Ramos (cell line): ENCODE measurements at regions not wholly inside any gene's neighbourhood (a gene's known extent, or its start where the extent isn't known, plus 50 kb on each side); places are given as distances from the start of the nearest gene placed in this dataset.
"Not testable (repeated sequence)": the region's sequence is repeated elsewhere in the genome, so short reads cannot be mapped to it uniquely, and the experiment has no call there.

Source experiments
- in situ Hi-C: fragments of 300-500 bp; cut with MboI; formaldehyde crosslinking; loops from one replicate; pipeline ENCODE4 v1.14.3; 2022; ENCODE audit warnings: low sequenced_read_pairs; ENCODE audit not compliant: unreplicated experiment

DNA sequence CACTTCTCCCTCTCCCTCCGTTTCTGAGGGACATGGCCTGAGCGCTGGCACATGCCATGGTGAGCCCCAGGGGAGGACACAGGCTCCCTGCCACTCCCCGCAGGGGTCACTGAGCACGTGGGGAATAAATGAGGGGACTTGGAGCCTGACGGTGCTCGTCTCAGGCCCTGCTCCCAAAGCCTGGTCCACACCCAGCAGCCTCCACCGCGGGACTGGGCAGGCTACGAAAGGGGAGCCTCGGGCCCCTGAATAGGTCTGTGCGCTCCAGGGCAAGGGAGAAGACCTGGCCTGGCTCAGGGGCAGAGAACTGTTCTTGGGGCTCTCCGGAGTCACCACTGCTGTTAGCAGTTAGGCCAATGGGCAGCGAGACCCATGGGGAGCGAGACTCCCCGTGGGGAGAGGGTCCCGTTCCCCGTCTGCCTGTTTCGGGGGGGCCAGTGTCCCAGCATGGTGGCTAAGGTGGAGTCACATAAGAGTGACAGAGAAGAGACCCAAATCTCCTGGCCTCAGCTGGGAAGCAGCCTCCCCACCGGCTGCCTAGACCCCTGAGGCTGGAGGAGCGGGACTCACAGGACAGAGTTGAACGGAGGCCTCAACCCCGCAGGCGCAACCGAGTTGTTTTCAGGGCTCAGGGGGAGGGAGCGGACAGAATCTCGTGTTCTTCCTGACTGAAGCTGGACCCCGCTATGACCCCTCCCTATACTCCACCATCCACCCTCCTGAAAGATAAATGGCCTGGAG lies 329.8 kb upstream of the SFSWAP start:
- in situ Hi-C loops: no loop called here

DNA sequence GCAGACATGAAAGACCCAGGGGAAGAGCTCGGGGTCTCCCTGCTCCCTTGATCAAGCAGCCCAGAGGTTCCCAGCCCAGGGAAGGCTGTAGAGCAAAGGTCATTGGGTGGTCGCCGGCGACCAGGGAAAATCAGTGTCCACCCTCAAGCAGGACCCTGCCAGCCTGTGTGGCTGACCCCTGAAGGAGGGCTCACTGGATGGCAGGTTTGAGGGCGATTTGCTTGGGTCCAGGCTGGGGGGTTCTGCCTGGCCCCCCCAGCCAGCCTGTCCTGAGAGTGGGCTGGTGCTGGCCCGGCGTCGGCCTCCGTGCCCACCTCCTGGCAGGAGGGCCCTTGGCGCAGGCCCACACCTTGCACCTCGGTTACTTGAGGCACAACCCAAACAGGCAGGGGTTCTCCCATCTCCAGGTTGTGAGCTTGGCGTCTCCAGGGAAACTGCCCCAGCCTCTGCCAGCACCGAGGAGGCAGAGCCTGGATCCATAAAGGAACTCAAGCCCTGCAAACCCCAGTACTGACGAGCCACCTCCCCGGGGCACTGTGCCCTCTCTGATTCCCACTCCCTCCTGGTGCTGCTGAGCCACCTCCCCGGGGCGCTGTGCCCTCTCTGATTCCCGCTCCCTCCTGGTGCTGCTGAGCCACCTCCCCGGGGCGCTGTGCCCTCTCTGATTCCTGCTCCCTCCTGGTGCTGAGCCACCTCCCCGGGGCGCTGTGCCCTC lies 329.0 kb upstream of the SFSWAP start:
- in situ Hi-C loops: no loop called here

DNA sequence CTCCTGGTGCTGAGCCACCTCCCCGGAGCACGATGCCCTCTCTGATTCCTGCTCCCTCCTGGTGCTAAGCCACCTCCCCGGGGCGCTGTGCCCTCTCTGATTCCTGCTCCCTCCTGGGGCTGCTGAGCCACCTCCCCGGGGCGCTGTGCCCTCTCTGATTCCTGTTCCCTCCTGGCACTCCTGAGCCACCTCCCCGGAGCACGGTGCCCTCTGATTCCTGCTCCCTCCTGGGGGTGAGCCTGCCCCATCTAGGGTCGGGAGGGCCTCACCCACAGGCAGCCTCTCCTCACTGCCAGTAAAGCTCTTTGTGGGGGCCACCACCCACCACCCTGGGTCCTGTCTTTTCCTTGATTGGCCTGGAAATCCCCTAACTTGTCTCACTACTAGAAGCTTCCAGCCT lies 327.6 kb upstream of the SFSWAP start:
- in situ Hi-C loops: no loop called here

DNA sequence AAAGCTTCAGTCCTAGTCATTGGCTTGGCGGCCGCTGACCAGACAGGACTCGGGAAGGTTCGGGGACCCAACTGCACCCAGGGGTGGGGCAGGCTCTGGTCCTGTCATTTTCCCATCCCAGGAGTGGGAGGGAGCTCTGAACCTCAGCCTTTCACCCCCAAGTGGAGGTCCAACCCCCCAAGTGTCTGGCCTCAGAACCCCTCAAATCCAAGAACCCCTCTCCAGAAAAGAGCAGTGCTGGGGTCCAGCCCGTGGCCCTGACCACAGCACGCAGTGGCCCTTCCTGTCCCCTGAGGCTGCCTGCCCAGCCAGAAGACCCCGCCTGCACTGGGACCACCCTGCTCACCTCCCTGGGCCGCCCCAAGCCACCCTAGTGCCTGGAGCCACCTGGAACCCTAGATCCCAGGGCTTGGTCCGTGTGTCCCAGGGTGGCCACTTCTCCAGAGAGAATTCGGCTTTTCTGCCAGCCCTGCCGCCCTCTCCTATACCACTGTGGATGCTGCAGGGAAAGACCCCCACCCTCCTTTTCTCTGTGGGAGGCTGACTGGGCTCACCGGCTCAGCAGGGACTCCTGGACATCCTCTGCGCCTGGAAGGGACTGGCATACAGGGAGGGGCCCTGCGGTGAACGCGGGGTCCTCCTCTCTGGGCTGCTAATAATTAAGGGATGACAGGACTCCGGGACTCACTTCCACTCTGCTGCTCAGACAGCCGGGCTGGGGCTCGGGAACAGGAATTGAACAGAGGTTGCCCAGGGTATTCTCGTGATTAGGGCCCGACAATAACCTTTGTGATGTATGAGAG lies 326.9 kb upstream of the SFSWAP start:
- in situ Hi-C loops: no loop called here

DNA sequence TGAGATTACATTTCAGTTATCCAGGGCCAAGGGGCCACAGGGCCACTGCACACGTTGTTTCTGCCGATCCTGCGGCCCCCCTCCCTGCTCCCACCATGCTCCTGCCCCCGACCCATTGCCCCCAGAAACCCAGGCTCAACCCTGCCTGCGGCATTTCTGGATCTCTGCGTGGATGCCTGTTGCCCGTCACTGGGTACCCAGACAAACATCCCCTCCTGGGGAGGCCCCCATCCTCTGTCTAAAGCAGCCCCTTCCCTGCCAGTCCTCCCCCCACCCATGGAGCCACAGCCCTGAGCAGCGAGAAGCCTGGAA lies 326.4 kb upstream of the SFSWAP start:
- in situ Hi-C loops: no loop called here

DNA sequence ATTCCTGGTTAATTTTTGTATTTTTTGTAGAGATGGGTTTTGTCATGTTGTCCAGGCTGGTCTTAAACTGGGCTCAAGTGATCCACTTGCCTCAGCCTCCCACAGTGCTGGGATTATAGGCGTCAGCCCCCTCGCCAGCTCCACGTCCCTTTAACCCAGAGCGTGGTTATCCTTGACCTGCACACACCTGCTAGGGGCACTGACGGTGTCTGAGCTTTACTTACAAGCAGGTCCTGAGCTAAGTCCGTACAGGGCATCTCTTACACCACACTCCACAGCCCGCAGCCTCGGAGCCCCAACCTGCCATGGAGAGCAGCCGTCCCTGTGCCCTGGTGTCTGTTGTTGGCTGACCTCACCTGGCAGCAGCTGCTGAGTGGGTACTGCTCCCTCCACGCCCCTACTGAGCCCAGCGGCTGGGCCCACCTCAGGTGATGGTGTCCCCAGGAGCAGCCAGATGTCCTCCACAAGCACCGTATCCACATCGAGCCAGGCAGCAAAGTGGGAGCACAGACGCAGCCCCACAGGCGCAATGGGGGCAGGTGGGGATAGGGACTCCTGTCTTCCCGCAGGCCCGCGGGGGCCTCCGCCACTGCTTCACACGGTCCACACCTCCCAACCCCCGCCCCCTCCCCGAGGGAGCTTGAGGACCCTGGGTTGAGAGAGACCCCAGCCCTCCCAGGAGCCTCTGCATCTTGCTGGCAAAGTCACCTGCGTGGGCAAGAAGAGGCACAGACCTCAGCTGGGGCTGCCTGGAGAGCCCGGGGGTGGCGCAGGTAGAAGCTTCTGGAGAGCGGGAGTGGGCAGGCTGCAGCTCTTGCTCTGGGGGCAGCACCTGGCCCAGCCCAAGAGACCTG lies 325.4 kb upstream of the SFSWAP start:
- in situ Hi-C loops: no loop called here

DNA sequence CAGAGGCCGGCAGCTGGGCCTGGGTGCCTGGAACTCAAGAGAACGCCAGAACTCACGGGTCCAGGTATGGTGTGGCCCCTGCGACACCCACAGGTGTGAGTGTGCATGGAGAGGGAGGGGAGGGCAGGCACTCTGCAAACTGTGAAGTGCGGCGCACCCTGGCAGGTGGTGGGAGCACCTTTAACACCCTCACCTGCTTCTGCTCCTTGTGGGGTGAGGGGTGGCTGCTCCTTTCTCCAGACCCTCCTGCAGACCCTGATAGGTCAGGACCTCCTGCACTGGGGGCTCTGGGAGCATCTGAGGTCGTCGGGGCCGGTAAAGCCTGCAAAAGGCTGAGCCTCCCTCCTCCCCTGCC lies 324.7 kb upstream of the SFSWAP start:
- in situ Hi-C loops: no loop called here

DNA sequence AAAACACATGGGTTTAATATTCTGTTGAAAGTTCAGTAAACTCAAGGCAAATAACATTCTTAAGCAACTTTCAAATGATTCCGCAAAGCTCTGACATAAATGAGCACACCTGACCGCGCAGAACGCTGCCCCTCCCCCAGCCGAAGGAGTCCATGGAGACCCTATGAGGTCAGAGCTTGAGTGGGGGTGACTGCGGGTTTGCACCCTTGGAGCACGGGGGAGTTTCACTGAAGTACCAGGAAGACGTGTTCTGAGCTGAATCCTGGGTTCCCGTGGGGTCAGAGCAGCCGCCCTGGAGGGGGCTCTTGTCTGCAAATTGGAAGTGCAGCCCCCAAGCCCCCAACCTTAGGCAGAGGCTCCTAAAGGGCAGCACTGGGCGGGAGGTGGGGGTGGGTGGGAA lies 324.1 kb upstream of the SFSWAP start:
- in situ Hi-C loops: no loop called here

DNA sequence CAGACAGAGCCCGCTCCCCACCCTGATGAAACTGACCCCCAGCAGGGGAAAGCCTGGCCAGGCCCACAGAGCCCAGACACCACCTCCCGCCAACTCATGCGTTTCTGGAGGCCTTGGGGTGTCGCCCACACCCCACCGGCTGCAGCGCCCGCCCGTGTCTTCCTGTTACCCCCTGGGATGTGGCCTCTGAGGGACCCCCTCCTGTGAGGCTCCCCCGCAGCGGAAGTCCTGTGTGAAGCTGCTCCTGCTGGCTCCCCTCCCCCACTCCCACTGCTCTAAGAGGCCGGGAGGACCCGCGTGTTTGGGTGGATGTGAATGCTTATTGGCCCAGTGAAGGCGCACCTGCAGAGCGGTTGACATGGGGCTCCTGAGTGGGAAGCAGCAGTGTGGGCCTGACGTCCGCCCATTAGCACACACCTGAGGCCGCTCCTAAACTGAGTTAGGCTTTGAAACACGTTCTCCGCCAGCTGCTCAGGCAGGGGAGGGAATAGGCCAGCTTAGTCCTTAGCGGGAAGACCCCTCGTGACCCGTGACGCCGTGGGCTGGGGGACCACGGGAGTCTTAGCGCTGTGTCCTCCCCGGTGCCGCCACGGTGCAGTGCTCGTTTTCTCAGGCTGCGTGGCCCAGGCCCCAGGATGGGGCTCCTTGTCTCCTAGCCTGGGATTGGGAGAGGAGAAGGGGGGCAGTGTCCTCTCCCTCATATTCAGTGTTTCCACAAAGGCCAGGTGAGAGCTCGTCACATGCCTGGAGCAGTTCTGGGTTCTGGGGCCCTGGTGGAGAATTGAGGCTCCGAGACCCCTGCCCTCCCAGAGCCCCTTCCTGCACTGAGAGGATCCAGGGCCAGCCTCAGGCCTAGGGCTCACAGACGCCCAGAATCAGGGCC lies 323.4 kb upstream of the SFSWAP start:
- in situ Hi-C loops: no loop called here

DNA sequence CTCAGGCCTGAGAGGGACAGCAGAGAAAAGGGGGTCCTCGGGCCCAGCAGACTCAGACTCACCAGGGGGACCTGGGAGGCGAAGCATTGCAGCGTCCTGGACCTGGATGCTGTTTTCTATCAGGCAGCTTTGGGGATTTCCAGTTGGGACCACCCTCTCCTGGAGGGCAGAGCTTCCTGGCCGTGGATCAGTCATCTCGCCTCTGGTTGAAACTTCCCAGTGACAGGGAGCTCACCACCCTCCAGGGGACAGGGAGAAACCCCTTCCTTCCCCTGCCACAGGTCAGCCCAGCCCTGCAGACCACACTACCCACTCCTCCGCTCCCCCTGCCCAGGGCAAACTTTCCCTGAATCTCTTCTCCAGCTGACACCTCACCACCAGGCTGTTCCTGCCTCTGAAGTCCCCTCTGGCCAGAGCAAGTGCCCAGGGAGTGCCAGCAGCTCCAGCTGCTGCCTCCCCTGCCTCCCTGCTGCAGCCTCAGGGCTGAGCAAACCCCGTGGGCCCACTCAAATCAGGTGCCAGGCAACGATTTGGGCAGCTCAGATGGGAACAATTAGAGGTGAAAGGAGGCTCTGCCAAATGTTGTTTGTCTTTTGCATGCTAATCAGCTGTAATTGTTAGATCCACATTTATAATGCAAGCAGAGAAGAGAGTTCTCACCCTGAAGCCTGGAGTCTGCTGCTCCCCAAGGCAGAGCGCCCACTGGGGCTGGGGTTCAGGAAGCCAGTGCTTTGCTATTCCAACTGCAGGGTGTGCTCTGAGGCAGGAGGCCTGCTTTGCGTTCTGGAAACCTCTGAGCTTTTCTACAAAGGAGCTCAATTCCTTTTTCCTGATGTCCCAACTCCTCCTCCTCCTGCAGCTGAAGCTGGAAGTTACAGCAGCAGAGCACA lies 322.5 kb upstream of the SFSWAP start:
- in situ Hi-C loops: not testable (repeated sequence)

DNA sequence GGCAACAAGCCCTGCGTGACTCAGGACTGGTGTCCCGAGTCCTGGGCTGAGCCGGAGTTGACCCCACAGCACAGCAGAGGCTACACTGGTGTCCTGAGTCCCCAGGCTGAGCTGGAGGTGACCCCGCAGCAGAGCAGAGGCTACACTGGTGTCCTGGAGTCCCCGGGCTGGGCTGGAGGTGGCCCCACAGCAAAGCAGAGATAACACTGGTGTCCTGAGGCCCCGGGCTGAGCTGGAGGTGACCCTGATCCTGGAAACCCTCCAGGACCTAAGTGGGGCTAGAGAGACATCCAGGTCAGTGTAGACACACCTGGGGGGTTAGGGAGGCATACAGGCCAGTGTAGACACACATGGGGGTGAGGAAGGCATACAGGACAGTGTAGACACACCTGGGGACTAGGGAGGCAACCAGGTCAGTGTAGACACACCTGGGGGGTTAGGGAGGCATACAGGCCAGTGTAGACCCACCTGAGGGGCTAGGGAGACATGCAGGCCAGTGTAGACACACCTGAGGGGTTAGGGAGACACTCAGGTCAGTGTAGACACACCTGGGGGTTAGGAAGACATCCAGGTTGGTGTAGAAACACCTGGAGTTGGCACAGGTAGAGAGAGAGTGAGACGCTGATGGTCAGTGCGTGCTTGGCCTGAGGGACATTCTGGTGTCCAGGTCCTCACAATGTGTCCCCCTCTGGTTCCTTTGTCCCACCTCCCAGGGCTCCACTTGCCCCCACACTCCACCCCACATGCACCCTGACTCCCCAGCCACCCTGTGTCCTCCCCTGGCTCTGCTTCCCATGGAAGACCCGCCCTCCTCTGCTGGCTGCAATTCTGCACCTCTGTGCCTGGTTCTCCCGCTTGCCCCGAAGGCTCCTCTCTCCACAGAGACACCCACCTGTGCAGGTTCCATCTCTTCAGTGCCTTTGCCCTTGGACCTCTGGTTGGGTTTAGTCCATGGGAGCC lies 321.6 kb upstream of the SFSWAP start:
- in situ Hi-C loops: no loop called here

DNA sequence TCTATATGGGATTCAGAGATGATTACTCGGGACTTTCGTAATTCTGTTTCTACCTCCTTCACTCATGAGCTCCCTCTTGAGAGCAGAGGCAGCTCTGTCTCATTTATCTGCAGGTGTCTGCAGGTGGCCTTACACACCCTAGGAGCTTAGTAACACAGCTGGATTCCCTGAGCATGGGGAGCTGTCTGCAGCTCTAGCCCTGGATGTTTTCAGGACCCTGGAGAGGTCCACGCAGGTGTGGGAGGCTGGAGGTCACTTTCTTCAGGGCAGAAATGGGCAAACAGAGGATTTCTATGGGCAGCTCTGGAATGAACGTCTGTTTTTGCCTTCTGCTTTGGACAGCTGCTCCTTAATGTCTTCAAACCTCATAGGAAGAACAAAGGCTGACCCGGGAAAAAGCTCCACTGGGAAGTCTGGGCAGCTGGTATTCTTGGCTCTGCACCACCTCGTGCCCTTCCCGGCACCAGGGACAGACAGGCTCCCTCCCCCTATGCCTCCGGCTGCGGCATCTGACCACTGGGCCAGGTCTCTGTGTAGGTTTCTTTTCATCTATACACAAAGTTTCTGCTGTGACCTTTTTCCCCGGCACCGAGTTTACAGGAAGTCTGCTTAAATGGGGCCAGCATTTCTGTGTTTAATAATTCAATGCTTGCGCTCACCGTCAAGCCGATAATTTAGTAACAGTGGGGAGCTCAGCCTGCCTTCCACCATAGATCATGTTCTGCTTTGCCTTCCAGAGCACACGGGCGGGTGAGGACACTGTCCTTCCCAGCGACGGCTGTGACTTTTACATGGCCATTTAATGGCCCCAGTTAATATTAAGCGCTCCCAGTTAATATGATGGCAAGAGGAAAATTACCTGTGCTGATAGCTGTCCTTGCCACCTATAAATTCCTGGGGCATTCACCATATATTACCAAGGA lies 320.2 kb upstream of the SFSWAP start:
- in situ Hi-C loops: no loop called here

DNA sequence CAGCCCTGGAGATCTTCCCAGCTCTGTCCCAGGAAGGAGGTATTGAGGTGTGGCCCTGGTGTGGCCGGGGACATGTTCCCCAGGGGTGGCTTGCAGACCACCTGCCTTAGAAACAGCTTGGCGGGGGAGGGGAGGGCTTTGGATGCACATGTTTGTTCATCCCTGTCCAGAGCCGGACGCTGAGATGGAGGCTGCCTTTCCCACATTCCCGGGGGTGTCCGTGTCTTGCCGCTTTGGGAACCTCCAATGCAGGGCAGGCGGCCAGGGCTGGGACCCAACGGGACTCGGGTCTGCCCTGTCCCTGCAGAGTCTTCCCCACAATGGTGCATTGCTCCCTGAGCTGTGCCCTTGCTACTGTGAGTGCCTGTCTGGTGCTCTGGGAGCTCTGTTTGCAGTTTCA lies 319.5 kb upstream of the SFSWAP start:
- in situ Hi-C loops: no loop called here

DNA sequence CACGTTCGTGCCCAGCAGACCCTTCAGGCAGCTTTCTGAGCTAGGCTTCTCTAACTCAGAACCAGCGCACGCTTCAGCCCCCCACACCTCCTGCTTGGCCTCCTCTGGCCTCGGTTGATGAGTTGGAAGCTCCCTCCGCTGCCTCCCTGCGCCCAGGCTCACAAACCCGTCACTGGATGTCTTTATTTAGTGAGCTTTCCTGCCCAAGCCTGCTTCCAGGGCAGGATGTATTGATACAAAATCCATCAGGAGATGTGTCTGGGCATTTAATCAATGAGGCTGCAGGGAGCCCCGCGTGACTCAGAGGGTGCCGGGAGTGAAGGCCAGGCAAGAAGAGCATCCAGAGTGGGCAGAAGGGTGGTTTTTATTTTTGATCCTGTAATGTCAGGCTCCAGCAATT lies 316.1 kb upstream of the SFSWAP start:
- in situ Hi-C loops: not testable (repeated sequence)

DNA sequence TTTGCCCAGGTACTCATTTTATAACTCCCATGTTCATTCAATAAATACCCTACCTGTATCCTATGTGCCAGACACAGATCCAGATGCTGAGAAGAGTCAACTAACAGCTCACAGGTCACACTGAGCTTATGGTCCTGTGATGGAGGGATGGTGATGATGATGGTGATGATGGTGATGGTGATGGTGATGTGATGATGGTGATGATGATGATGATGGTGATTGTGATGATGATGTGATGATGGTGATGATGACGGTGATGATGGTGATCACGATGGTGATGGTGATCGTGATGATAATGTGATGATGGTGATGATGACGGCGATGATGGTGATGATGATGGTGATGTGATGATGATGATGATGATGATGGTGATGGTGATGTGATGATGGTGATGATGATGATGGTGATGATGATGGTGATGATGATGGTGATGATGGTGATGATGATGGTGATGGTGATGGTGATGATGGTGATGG lies 315.6 kb upstream of the SFSWAP start:
- in situ Hi-C loops: not testable (repeated sequence)

DNA sequence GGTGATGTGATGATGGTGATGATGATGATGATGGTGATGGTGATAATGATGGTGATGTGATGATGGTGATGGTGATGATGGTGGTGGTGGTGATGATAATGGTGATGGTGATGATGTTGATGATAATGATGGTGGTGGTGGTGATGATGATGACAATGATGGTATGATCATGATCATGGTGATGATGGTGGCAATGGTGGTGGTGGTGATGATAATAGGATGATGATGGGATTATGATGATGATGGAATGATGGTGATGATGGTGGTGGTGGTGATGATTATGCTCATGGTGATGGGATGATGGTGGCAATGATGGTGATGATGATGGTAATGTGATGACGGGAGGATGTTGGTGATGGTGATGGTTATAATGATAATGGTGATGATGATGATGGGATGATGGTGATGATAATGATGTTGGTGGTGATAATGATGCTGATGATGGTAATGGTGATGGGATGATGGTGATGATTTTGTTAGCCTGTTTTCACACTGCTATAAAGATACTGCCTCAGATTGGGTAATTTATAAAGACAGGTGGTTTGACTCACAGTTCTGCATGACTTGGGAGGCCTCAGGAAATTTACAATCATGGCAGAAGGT lies 314.8 kb upstream of the SFSWAP start:
- in situ Hi-C loops: no loop called here
